OCI-LY3 (cell line): ENCODE measurements at regions not wholly inside any gene's neighbourhood (a gene's known extent, or its start where the extent isn't known, plus 50 kb on each side); places are given as distances from the start of the nearest gene placed in this dataset.

ENCODE experiments used
- EZH2phosphoT487 ChIP-seq: fragments of 200-600 bp; shearing (Covaris generic); IDR thresholded peaks from 2 replicates; pipeline ENCODE4 v1.6.1; 2018; ENCODE audit warnings: antibody characterized with exemption, mixed run types, low read depth
- TF ChIP-seq, protein P1 (sequence below): fragments of 200-600, 300-600 bp; sonication (generic); IDR thresholded peaks from 2 replicates; pipeline ENCODE4 v1.5.1; 2014; ENCODE audit warnings: antibody characterized with exemption, low read length, low read depth

DNA sequence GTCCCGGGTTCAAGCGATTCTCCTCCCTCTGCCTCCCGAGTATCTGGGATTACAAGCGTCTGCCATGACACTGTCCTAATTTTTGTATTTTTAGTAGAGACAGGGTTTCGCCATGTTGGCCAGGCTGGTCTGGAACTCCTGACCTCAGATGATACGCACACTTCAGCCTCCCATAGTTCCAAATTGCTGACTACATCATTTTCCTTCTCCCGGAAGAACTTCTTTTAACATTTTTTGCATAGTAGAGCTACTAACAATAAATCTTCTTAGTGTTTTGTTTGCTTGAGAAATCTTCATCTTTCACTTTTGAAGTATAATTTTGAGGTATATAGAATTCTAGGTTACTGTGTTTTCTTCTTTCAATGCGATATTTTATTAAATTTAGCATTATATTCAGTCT lies 1415.1 kb upstream of the RAG2 start:
- TF ChIP-seq, protein P1, sequence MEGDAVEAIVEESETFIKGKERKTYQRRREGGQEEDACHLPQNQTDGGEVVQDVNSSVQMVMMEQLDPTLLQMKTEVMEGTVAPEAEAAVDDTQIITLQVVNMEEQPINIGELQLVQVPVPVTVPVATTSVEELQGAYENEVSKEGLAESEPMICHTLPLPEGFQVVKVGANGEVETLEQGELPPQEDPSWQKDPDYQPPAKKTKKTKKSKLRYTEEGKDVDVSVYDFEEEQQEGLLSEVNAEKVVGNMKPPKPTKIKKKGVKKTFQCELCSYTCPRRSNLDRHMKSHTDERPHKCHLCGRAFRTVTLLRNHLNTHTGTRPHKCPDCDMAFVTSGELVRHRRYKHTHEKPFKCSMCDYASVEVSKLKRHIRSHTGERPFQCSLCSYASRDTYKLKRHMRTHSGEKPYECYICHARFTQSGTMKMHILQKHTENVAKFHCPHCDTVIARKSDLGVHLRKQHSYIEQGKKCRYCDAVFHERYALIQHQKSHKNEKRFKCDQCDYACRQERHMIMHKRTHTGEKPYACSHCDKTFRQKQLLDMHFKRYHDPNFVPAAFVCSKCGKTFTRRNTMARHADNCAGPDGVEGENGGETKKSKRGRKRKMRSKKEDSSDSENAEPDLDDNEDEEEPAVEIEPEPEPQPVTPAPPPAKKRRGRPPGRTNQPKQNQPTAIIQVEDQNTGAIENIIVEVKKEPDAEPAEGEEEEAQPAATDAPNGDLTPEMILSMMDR, result no peak
- no peak for TF ChIP-seq EZH2phosphoT487
